ENCODE measurements at regions not wholly inside any gene's neighbourhood (a gene's known extent, or its start where the extent isn't known, plus 50 kb on each side); places are given as distances from the start of the nearest gene placed in this dataset.

GRCh38 chr18:78725426-78725825 lies 254.2 kb upstream of the SALL3 start:
- H3K9me3 ChIP-seq, result no peaks in the 10 kb centered on the region
- no peak for ATAC-seq
- intact Hi-C loops (cut with DNase I, micrococcal nuclease), result no loop called here
- no peaks in the 10 kb centered on the region for H3K36me3 ChIP-seq (ENCODE audit: low read depth)
- no peak overlapping the region for H3K4me3 ChIP-seq
- no peak for TF ChIP-seq CTCF (IDR thresholded peaks at IDR 0.05)
- no peaks in the 10 kb centered on the region for H3K4me1 ChIP-seq (ENCODE audit: low read depth)
- DNase-seq, result peak in 1 of 3 donors; percentile 4

- DNase-seq (peak in 1 of 3 donors; percentile 41), ATAC-seq (no peak)
Observed at GRCh38 chr18:78726326-78727056, 253.1 kb upstream of the SALL3 start.

GRCh38 chr18:78727057-78727739 lies 252.4 kb upstream of the SALL3 start:
- DNase-seq, result peak in 1 of 3 donors; percentile 20
- intact Hi-C loops (cut with DNase I, micrococcal nuclease), result no loop called here
- H3K9me3 ChIP-seq, result no peaks in the 10 kb centered on the region
- ATAC-seq, result no peak
- no peak for TF ChIP-seq CTCF (IDR thresholded peaks at IDR 0.05)
- H3K36me3 ChIP-seq (ENCODE audit: low read depth), result no peaks in the 10 kb centered on the region
- H3K4me1 ChIP-seq (ENCODE audit: low read depth), result no peaks in the 10 kb centered on the region
- no peak overlapping the region for H3K4me3 ChIP-seq

More at GRCh38 chr18:78726326-78727056, 253.1 kb upstream of the SALL3 start:
- TF ChIP-seq CTCF (IDR thresholded peaks at IDR 0.05), result no peak
- no peaks in the 10 kb centered on the region for H3K4me1 ChIP-seq (ENCODE audit: low read depth)
- intact Hi-C loops (cut with DNase I, micrococcal nuclease), result no loop called here
- no peaks in the 10 kb centered on the region for H3K9me3 ChIP-seq
- no peak overlapping the region for H3K4me3 ChIP-seq
- no peaks in the 10 kb centered on the region for H3K36me3 ChIP-seq (ENCODE audit: low read depth)

GRCh38 chr18:78727877-78728783 lies 251.5 kb upstream of the SALL3 start:
- no peaks in the 10 kb centered on the region for H3K36me3 ChIP-seq (ENCODE audit: low read depth)
- peak in 1 of 3 donors; percentile 27 for DNase-seq
- H3K4me1 ChIP-seq (ENCODE audit: low read depth), result no peaks in the 10 kb centered on the region
- no peaks in the 10 kb centered on the region for H3K9me3 ChIP-seq
- intact Hi-C loops (cut with DNase I, micrococcal nuclease), result no loop called here
- TF ChIP-seq CTCF (IDR thresholded peaks at IDR 0.05), result no peak
- no peak for ATAC-seq
- no peak overlapping the region for H3K4me3 ChIP-seq

GRCh38 chr18:78728784-78729467 lies 250.7 kb upstream of the SALL3 start:
- peak in 1 of 3 donors; percentile 17 for DNase-seq
- H3K36me3 ChIP-seq (ENCODE audit: low read depth), result no peaks in the 10 kb centered on the region
- no peaks in the 10 kb centered on the region for H3K9me3 ChIP-seq
- intact Hi-C loops (cut with DNase I, micrococcal nuclease), result no loop called here
- H3K4me1 ChIP-seq (ENCODE audit: low read depth), result no peaks in the 10 kb centered on the region
- no peak for ATAC-seq
- no peak overlapping the region for H3K4me3 ChIP-seq
- no peak for TF ChIP-seq CTCF (IDR thresholded peaks at IDR 0.05)
